ENCODE measurements at regions not wholly inside any gene's neighbourhood (a gene's known extent, or its start where the extent isn't known, plus 50 kb on each side); places are given as distances from the start of the nearest gene placed in this dataset.

DNA sequence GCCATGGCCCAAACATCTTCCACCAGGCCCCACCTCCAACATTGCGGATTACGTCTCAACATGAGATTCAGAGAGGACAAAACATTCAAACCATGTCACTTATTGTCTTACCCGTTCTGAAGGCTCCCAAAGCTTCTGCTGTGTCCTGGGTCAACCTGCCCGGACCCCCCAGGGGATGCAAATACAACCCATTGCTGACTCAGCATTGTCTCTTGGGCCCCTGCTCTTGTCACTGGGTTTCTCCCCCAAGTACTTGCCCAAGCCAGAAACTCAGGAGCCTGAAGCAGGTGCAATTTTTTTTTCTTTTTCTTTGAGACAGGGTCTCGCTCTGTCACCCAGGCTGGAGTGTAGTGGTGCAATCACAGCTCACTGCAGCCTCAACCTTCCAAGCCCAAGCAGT, 144.5 kb downstream of the KCTD15 start:
- no peak for FAIRE-seq
- no peak for DNase-seq (ENCODE audit: extremely low spot score, insufficient read length, low read depth)

DNA sequence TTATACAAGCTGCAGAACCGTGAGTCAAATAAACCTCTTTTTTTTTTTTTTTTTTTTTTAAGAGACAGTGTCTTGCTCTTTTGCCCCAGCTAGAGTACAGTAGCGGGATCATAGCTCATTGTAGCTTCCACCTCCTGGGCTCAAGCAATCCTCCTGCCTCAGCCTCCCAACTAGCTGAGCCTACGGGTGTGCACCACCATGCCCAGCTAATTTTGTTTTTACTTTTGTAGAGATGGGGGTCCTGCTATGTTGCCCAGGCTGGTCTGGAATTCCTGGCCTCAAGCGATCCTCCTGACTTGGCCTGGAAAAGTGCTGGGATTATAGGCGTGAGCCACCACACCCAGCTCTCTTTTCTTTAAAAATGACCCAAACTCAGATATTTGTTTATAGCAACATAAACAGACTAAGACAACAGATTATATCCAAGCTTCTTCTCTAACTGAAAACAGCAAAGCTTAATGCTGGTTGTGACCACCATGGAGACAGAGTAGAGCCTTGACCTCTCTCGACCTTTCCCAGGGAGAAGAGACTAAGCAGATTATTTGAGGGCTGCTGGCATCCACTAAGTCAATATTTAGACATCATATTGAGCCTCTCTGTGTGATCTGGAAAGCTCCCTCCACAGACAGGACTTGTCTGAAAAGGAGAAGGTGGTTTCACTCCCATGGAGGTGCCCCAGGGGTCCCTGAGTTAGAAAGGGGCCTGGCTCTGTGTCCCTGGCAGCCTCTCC, 150.0 kb downstream of the KCTD15 start:
- DNase-seq (ENCODE audit: extremely low spot score, insufficient read length, low read depth) (no peak), FAIRE-seq (no peak)

DNA sequence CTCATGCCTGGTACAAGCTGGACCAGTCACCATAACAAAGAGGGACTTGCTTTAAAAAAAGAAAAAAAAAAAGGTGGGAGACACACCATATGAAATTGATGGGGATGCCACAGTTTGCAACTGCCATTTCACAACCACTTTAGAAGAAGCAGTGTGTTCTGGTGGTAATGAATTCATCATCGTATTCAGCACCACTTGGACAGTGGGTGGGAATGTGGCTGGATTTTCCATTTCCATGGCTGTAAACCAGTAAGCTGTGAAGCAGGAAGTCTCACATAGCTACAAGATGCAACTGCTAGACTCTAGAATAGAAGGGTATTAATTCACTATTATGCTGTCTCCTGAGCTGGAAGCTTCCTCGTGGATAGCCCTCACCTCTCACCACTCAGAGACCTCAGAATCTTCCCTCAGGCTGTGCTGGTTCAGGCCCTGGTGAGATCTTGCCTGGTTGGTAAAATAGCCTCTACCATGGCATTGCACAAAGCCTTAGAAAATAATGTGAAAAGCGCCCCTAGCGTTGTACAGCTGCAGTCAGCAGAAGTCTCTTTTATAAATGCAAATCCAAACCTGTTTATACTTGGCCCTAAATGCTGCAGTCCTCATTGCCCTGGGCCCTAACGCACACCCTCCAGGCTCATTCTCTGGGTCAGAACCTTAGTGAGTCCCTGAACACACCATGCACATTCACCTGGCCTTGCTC, 150.7 kb downstream of the KCTD15 start:
- no peak for DNase-seq (ENCODE audit: extremely low spot score, insufficient read length, low read depth)
- no peak for FAIRE-seq

DNA sequence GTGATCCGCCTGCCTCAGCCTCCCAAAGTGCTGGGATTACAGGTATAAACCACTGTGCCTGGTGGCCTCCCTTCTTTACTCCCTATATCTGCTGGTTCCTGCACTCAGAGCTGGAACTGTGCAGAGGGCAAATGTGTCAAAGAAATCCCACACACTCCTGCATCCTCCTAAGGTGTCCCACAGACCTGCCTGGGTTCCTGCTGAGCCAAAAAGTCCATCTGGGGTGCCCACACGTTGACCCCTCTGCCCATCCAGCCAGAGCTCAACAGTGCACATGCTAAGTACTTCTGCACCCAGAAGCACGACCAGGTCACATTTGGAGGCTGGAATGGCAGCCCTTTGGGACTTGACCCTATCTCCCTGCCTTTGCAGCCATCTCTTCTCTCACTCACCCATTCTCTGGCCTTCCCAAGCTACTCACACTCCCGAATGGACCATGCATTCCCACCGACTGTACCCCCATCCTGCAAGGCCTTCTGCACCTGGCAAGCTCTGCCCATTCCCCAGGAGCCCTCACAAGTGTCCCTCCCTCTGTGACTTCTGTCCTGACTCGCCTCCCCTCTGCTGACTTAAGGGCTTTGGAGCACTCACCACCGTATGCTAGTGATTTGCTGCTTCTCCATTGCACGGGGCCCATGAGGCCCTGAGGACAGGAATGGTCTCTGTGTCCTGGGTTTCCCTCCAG, 152.1 kb downstream of the KCTD15 start:
- no peak for DNase-seq (ENCODE audit: extremely low spot score, insufficient read length, low read depth)
- no peak for FAIRE-seq

DNA sequence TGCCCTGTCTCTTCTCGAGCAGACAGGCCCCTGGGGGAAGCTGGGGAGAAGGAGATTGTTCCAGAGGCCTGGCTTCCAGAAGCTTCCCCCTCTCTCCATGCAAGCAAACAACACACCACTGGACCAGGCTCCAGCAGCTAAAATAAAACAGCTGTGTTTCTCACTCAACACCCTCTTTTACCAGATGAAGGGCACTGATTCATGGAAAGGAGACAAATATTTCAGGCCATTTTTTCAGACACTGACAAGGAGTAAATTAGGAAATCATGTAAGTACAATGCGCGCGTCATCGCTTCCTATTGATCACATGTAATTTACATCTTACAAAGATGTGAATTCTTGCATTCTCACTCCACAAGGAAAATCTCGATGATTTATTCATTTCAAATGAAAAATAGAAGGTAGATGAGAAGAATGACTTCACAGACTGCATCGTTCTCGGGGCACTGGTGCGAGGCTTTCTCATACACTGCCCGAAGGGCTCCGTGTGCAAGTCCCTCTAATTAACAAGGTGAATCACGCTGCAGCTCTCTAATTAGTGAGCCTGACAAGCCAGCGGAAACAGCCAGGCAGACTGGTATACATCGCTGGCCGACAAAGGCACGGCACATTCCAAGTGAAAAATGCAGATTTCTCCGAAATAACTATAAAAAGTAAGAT, 153.6 kb downstream of the KCTD15 start:
- FAIRE-seq (no peak), DNase-seq (ENCODE audit: extremely low spot score, insufficient read length, low read depth) (no peak)

DNA sequence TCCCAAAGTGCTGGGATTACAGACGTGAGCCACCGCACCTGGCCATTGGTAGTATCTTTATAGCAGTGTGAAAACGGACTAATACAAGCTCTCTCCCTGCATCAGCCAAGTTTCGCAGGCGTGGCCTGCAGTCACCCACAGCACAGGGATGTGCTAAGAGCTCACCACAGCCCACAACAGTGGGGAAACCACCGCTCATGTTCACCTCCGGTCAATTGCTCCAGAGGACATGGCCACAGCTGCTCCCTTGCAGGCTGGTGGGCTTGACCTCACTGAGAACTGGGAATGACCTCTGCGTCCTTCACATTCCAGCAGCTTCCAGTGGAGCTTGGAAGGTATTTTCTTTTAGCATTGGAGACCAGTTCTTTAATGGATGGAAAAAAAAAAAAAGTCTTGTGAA, 156.4 kb downstream of the KCTD15 start:
- no peak for FAIRE-seq

DNA sequence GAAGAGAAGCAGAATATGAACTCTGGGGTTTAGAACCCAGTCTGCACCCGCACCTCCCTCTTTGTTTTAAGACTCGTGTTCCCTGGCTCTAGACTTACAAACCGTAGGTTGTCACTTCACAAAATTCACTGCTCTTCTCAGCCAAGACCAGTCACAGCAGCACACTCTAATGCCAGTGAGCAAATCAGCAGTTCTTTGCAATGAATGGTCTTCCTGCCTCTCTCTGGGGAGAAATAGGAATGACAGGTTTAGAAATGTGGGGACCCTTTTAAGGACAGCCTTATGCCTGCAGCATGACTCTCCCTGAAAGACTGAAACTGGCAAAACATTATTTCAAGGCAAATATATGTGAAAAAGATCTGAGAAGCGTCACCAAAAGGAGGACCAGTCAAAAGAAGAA, 156.9 kb downstream of the KCTD15 start:
- DNase-seq (ENCODE audit: extremely low spot score, insufficient read length, low read depth), result no peak
- FAIRE-seq, result no peak

More for the DNA sequence above, 156.4 kb downstream of the KCTD15 start:
- no peak for DNase-seq (ENCODE audit: extremely low spot score, insufficient read length, low read depth)

DNA sequence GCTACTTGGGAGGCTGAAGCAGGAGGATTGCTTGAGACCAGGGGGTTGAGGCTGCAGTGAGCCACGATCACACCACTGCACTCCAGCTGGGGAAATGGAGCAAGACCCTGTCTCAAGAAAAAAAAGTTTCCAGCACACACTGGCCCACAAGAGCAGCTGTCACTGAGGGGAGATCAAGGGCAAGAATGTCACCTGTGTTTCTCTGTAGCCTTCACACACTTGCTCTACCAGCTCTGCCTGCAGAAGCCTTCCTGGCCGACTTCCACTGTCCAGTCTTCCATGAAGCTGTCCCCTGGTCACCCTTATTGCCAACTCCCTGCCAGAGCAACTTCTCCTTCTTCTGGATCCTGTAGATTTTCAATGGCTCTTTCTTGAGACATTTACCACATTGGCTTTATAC, 158.0 kb downstream of the KCTD15 start:
- no peak for FAIRE-seq
- DNase-seq (ENCODE audit: extremely low spot score, insufficient read length, low read depth), result no peak

DNA sequence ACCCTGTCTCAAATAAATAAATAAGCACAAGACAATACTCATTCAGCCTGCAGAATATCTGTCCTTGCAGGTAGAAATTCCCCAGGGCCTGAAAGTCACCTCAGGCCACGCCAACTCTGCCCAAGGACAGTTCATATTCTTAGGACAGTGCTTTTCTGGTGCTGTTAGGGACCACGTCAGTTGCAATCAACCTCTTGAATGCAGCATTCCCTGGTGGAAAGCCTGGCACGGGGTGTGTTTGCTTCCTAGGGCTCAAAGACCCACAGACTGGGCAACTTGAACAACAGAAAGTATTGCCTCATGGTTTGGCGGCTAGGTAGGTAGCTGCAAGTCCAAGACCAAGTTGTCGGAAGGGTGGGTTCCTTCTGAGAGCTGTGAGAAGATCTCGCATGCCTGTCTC, 160.3 kb downstream of the KCTD15 start:
- FAIRE-seq (no peak), DNase-seq (ENCODE audit: extremely low spot score, insufficient read length, low read depth) (no peak)

DNA sequence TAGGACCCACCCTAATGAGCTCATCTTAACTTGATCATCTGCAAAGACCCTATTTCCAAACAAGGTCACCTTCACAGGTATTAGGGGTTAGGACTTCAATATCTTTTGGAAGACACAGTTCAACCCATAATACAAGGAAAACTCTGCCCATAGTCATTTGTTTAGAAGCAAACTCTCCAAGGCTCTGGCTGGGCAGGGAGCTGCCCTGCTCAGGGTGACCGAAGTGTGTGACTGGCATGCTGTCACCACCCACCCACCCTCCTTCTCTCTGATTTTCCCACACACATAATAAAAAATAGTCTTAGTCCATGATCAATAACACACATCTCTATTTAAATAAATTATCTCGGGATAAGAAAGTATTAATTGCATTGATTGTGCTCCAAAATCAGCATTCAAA, 161.1 kb downstream of the KCTD15 start:
- FAIRE-seq (no peak), DNase-seq (ENCODE audit: extremely low spot score, insufficient read length, low read depth) (no peak)

DNA sequence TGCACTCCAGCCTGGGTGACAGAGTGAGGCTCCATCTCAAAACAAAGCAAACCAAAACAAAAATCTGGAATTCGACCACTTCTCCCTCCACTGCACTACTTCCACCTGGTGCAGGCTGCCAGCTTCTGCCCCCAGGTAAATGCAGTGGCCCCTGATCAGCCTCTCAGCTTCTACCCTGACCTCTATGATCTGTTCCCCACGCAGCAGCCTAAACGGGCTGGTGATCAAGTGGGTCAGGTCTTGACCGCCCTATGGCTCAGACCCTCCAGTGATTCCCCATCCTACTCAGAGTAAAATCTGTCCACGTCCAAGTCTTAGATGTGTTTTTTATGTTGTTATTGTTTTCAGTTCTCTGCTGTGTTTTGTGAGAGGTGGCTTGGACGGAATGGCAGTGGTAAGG, 163.9 kb downstream of the KCTD15 start:
- no peak for FAIRE-seq
- no peak for DNase-seq (ENCODE audit: extremely low spot score, insufficient read length, low read depth)

DNA sequence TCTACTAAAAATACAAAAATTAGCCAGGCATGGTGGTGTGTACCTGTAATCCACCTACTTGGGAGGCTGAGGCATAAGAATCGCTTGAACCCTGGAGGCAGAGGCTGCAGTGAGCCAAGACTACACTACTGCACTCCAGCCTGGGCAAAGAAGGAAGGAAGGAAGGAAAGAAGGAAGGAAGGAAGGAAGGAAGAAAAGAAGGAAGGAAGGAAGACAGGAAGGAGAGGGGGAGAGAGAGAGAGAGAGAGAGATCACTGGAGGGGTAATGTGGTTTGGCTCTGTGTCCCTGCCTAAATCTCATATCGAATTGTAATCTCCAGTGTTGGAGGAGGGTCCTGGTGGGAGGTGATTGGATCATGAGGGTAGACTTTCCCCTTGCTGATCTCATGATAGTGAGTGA, 165.5 kb downstream of the KCTD15 start:
- DNase-seq (ENCODE audit: extremely low spot score, insufficient read length, low read depth) (no peak), FAIRE-seq (no peak)

DNA sequence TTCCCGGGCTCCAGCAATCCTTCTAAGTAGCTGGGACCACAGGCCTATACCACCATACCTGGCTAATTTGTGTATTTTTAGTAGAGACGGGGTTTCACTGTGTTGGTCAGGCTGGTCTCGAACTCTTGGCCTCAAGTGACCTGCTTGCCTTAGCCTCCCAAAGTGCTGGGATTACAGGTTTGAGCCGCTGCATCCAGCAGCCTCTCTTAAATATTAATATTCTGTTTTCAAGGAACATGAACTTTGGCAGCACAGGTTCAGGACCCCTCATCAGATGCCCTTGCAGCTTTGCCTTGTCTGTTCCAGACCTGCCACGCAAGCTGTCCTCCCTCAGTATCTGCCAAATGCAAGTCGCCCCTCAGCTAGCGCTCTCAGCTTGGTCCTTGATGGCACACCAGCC, 166.8 kb downstream of the KCTD15 start:
- FAIRE-seq (no peak), DNase-seq (ENCODE audit: extremely low spot score, insufficient read length, low read depth) (no peak)

DNA sequence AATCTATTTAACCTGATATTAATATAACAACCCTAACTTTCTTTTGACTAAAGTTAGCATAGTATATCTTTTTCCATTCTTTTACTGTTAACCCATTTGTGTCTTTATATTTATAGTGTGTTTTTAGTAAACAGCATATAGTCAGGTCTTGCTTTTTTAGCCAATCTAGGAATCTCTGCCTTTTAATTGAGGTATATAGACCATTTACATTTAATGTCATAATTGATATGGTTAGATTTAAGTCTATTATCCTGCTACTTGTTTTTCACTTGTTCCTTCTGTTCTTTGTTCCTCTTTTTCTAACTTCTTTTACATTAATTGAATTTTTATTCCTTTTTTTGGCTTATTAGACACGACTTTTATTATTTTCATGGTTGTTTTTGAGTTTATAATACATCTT, 174.4 kb downstream of the KCTD15 start:
- DNase-seq (ENCODE audit: extremely low spot score, insufficient read length, low read depth), result no peak

DNA sequence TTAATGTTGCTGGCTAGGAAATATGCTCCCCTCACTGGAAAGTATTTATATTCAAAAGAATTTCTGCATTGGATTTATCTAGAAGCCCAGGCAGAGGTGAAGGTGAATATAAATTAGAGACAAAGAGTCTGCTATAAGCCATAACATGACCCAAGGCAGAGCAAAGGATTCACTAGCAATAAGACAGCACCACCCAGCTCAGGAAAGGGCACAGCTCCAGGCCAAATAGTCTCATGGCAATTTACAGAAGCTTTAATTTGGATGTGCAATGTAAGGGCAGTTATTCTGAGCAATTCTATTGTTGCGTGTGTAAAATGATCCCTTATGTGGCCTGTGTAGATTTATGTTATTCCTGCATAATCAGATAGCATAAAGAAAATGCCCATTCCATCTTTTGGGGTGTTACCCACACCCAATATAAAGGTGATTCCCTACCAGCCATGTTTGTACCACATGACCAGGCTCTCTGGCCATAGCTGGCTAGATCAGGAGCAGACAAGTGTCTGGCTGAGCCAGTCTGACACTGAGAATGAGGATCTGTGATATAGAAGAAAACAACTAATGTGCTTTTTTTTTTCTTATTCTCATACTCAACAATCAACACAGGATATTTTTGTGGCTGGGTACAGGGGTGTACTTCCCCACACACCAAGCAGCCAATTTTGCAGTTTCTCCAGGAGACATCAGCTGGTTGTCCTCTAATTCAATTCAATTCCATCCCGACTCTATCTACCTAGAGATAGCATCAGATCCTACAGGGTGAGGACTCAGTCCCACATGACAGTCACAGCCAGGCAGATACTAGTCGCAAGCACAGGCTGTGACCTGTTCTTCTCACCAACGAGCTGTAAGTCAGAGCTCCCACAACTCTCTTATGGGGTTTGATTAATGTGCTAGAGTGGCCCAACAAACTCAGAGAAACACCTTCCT, 181.4 kb downstream of the KCTD15 start:
- FAIRE-seq, result no peak
- no peak for DNase-seq (ENCODE audit: extremely low spot score, insufficient read length, low read depth)

More for the DNA sequence above, 174.4 kb downstream of the KCTD15 start:
- no peak for FAIRE-seq

DNA sequence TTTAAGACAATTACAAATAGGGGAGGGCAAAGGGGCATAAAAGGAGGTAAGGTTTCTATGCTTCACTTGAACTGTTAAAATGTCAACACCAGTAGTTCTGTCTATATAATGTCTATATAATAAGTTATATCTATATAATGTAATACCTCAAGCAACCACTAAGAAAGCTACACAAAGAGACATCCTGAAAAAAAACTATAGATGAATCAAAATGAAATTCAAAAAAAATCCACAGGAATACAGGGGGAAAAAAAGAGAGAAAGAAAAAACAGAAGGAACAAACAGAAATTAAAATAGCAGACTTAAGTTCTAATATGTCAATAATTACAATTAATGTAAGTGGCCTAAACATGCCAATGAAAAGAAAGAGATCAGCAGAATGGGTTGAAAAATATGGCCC, 186.0 kb downstream of the KCTD15 start:
- FAIRE-seq (no peak), DNase-seq (ENCODE audit: extremely low spot score, insufficient read length, low read depth) (no peak)

DNA sequence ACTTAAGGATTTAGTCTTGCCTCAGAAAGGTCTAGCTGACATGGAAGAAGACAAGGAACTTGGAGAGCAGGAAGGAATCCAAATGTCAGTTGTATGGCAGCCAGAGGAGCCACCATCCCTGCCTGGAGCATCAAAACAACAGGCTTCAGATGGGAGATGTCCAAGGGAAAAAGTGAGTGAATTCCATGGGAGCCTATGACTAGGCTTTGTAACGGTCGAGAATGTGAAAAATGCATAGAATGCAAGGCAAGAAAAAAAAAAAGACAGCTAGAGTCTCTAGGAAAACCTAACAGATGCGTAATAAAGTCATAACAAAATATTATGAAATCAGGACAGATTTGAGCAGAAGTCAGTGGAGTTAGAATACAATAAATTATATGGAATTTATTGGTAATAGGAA, 183.7 kb upstream of the LSM14A start:
- FAIRE-seq, result no peak

DNA sequence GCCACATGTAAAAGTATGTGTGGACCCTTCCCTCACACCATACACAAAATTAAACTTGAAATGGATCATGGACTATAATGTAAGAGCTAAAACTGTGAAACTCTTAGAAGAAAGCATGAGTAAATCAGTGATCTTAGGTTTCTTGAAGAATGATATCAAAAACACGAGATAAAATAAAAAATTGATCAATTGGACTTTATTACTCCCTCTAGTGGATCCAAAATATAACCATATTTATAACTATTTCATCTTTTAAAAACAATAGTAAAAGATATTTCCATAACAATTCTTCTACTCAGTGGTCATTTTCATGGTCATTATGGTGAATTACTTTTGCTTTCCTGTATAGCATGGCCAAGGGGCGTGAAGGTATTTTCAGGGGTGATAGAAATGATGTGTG, 174.6 kb upstream of the LSM14A start:
- DNase-seq (ENCODE audit: extremely low spot score, insufficient read length, low read depth) (no peak), FAIRE-seq (no peak)

More for the DNA sequence above, 183.7 kb upstream of the LSM14A start:
- DNase-seq (ENCODE audit: extremely low spot score, insufficient read length, low read depth), result no peak

DNA sequence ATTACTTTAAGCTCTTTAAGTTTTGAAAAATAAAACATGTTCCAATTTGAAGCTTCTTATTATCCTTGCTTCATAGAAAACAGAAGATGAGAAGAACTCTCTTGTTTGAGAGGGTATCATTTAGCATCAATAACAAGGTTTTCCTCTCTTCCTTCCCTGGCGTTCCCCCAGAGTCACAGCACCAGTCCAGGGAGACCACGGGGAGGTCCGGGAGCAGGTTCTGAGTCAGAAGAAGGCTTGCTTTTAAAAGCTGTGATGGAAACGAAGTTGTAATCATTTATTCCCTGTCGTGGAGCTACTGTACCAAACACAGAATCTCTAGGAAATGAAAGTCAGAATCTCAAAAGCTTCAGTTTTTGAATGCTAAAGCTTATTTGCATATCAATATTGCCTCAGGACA, 174.0 kb upstream of the LSM14A start:
- DNase-seq (ENCODE audit: extremely low spot score, insufficient read length, low read depth), result no peak
- FAIRE-seq, result no peak

All from GM18507 (cell line).